Skin of body (tissue), 1 donor: ENCODE measurements at regions not wholly inside any gene's neighbourhood (a gene's known extent, or its start where the extent isn't known, plus 50 kb on each side); places are given as distances from the start of the nearest gene placed in this dataset.

ENCODE experiments used
- DNase-seq: peaks from one replicate; lab custom pipeline; 2025; lab: John Stamatoyannopoulos, UW

- DNase-seq, result no peak
Observed at GRCh38 chr2:45275242-45275805, 266.1 kb upstream of the SIX2 start.

DNA sequence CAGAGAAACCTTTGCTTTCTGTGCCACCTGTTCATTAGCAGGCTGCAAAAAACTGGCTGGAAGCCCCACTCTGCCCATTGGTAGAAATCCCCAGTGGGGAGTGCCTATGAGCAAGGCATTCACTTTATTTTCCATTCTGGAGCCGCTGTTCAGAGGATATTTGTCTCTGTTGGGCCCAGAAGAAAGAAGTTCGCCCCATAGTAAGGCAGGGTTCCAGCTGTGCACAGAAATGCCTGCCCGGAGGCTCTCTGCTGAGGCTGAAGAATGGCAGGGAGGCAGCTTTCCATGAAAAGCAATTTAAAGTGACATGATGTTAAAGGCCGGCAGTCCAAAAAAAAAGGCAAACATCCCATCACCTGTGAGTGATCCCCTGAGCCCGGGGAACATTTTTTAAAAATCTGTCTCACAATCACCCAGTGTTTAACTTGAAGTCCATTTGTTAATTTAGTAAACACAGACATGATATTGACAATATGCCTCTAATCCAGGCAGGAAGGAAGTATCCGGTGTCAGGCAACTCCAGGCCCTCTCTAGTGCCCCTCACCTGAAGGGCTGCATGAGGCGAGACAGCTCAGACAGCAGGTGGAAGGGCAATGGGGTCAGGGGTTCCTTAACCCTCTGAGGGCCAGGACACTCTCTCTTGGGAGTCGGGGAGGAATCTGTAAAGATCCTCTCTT, 265.1 kb upstream of the SIX2 start:
- no peak for DNase-seq

- DNase-seq, result no peak
Observed at GRCh38 chr2:45273412-45274249, 264.4 kb upstream of the SIX2 start.

DNA sequence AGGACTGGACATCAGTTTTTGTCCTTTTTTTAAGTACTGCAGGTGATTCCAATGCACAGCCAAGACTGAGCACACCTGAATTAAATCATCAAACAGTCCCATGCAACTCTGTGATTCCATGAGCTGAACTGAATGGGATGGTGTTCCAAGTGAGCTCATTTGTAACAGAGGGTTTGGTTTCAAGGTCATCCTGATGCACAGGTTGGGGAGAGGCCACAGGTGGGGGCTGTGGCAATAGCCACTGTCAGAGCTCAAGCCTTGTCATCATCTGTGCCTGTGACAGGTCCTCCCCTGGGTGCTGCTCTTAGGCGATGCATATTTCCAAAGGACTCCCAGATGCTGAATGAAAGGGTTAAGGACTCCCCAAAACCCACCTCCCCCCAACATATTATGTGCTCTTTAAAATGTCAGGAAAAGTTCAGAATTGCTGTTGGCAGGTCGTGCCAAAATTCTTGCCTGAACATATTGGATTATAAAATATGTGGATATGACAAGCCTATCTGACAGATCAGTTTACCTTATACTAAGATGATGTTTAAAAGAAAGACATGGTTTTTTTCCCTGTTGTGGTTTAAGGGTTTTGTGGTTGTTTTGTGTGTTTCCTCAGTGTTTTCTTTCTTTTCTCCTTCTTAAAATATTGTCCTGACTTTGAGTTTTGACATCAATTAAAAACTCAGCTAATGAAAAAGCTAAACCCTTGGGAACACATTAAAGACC, 263.5 kb upstream of the SIX2 start:
- no peak for DNase-seq

DNA sequence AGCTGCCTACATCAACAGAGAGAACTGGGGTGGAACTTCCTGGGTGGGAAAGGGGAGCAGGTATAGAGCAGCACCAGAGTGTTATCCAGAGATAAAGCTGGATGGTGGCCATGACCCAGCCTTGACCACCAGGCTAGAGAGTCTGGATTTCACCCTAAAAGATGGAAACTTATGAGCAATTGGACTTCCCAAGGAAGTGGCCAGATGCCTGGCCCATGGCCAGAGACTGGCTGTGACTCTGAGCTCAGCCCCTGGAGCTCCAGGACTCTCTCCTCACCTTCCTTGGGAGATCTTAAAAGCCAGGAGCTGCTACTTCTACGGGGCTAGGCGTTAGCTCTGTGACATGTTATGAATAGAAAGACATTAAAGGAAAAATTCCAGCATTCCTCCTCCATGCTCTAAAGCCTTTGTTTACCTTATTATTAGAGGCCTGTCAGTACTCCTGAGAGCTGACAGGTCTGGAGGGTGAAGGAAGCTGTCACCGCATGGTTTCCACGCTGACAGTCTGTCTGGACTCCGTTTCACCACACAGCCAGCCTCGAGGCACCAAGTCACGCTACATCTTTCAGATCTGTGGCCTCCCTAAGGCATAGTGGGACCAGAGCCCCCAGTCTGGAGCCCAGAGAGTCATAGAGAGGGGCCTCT, 260.0 kb upstream of the SIX2 start:
- DNase-seq, result no peak

DNA sequence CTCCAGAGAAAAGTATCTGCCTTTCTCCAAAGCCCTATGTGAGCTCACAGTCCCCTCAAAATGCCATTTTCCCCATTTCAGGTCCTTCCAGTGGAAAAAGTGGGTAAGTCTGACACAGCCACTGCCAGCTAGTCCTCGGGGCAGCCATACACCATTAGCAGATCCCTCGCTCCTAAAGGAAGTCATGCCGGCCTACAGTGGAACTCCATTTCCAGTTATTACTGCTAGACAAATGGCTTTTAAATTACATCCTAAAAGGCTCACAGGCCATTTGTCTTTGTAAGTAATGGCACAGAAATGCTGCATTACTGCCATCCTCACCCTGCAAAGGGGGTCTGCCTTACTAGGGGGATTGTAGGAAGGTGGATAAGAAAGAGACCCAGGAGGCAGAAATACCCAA, 259.4 kb upstream of the SIX2 start:
- no peak for DNase-seq

GRCh38 chr2:45267062-45267792, 258.0 kb upstream of the SIX2 start:
- DNase-seq, result no peak

GRCh38 chr2:45265336-45265735, 256.1 kb upstream of the SIX2 start:
- no peak for DNase-seq

DNA sequence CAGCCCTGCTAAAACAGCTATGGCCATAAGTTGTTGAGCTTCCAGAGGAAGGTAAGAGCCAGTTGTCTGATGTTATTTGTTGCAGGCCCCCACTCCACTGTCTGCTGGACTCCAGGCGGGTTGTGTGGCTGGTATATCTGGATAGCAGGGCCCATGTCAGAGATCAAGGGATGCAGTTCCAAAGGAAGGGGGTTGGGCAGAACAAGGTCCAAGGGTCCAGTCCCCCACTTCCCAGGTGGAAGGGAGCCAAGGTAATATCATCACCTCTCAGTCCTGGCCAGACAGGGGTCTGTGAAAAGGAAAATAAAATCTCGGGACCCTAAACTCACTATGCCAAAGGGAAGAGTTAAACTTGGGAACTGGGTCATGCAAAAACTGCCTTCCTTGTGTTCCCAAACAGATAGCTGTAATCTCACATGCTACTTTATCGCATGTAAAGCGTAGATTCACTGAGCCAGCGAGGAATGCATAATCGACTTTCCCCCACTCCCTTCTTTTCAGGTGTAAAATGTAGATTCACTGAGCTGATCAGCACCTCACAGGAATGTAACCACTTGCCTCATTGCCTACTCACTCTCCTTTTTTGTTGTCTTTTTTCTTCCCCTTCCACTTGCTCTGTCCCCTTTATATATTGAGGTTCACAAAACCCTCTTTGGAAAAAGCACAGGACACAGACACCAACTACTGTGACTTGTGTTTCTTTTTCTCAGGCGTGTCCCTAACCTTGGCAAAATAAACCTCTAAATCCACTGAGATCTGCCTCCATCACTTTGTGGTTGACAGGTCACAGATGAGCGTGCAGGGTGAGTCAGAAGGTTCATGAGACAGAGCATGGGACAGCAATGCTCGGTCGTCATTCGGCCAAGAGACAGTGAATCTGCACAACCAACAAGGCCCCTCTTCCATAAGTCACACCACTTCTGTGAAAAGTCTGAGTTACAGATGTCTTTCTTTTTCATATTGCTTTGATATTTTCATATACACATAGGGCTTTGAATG, 255.3 kb upstream of the SIX2 start:
- no peak for DNase-seq

DNA sequence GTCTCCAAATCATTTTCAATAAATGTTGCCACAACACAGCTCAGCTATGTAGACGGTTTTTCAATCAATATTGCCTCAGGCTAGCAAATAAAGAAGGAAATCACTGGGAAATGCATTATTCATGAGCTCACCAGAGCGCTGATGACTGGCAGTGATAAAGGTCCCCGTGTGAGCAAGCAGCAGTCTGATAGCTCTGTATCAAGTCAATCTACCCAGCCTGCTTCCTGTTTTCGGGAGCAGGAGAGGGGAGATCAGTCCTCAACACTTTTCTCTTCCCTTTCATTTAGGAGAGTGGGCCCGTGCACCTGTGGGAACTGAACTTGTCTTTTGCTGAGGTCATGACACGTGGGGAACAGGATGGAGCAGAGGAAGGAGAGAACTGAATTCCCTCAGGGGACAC, 253.9 kb upstream of the SIX2 start:
- DNase-seq, result no peak

- no peak for DNase-seq
Observed at GRCh38 chr2:45261746-45262145, 252.5 kb upstream of the SIX2 start.

DNA sequence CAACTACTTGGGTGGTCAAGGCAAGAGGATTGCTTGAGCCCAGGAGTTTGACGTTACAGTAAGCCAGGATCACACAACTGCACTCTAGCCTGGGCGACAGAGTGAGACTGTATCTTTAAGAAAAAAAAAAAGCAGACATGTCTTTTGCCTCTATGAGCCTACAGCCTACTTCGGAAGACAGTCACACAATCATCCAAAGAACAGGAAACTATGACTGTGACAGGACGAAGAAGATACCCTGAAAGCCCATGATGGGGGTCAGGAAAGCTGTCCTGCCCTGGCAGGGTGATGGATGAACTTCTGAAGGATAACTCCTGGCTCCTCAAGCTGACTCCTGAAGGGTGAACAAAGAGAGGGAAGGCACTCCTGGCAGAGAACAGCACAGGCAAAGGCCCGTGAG, 251.7 kb upstream of the SIX2 start:
- no peak for DNase-seq

DNA sequence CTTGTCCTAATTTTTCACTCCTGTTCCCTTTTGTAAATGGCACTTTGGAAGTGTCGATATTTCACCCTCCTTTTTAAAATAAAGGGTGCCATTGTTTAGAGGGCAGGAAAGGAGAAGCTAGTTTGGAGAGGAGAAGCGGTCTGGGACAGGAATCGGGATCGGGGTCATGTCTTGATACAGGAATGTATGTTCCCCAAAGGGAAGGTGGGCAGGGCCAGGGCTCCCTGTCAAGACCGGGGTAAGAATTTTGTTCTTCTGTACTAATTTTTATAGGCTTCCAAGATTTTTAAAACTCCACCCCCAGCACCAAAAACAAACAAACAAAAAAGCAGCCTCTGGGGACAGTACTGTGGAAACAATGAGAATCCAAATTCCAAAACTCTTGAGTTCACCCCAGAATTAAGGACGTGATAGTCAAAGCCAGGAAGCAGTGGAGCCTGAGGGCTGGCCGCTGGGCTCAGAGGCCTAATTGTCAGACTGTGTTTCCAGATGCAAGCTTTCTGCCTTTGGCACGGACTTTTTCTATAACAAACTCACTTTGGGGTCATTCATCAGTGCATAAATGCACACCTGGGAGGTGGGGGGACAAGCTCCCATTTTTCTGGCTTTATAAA, 250.4 kb upstream of the SIX2 start:
- no peak for DNase-seq

DNA sequence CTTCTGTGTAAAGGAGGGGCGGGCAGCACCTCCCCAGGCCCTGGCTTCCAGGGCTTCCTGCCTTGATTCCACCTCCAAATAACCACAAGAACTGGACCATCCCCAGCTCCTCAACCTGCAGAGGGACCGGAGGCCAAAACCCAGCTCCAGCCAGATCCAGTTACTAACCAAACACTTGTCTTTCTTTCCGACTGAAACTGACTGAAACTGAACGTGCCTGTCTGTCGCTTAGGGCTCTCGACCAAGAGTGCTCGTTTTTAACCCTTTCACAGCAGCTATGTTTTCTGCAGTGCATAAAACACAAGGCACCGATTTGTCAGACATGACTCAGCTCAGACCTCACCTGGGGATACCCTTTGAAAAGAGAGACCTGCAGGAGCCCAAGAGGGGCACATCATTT, 249.9 kb upstream of the SIX2 start:
- DNase-seq, result no peak

- DNase-seq, result no peak
Observed at GRCh38 chr2:45258311-45258710, 249.1 kb upstream of the SIX2 start.

- DNase-seq, result no peak
Observed at GRCh38 chr2:45257820-45258219, 248.6 kb upstream of the SIX2 start.

GRCh38 chr2:45256867-45257641, 247.8 kb upstream of the SIX2 start:
- no peak for DNase-seq

DNA sequence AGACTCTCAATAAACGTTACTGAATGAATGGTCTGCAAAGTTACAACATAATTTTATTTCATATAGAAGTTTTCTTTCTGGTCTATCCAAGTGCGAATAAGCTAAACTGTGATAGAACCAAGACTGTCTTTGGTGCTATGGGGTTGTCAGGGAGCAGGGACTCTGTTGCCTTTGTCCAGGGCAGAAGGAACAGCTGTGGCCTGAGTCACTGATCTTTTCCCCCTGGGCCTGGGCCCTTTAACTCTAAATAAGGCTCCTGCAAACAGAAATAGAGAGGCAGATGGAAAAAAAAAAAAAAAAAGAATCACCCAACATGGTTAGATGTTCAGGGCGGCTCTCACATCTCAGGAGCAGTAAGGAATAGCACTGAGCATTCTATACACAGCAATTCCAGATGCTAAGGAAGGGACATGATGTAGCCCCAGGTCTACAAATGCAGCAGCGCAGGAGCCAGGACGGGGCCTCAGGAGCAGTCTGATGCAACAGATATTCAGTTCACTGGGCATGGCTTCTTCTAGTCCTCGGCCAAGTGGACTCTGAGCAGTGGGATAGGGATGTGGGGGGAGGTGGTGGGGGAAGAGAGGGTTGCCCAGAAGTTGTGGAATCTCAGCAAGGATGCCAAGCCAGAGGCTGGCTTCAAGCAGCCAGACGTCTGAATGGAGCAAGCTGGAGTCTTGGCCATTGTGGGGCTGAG, 247.1 kb upstream of the SIX2 start:
- DNase-seq, result no peak
